Heart right ventricle (tissue), 16 donors: ENCODE measurements at regions not wholly inside any gene's neighbourhood (a gene's known extent, or its start where the extent isn't known, plus 50 kb on each side); places are given as distances from the start of the nearest gene placed in this dataset.

Source experiments
- ATAC-seq, 8 donors: fragments of 200-7000 bp; cut with Tn5 transposase; one replicate each; pipeline ENCODE4 v1.9.1; 2020; ENCODE audit warnings: mild to moderate bottlenecking in 8 of 8, moderate library complexity in 8 of 8, moderate number of reproducible peaks in 1 of 8
- DNase-seq, 2 donors: peaks; one replicate each; pipeline ENCODE4 v3.0.0-alpha.2; 2020
- H3K27ac ChIP-seq, 10 donors: fragments of 200-600 bp; sonication (generic) in 2 of 10; one replicate each; pipeline versions ENCODE4 v1.5.0 to v1.8.0; 2020 to 2022; ENCODE audit warnings: mild to moderate bottlenecking in 3 of 10
- H3K27me3 ChIP-seq, 7 donors: fragments of 200-600 bp; one replicate each; pipeline ENCODE4 v1.8.0; 2021 to 2022; ENCODE audit warnings: mild to moderate bottlenecking in 2 of 7
- H3K36me3 ChIP-seq, 9 donors: fragments of 200-600 bp; sonication (generic) in 1 of 9; one replicate each; pipeline versions ENCODE4 v1.5.0 to v1.8.0; 2020 to 2022; ENCODE audit warnings: mild to moderate bottlenecking in 2 of 9
- H3K4me1 ChIP-seq, 9 donors: fragments of 200-600 bp; sonication (generic) in 1 of 9; one replicate each; pipeline versions ENCODE4 v1.5.0 to v1.8.0; 2020 to 2022; ENCODE audit warnings: mild to moderate bottlenecking in 4 of 9
- H3K4me3 ChIP-seq, 10 donors: fragments of 200-600 bp; sonication (generic) in 2 of 10; one replicate each; pipeline versions ENCODE4 v1.5.0 to v1.8.0; 2020 to 2022; ENCODE audit warnings: mild to moderate bottlenecking in 7 of 10, moderate library complexity in 2 of 10
- H3K9me3 ChIP-seq, 11 donors: fragments of 200-600 bp in 10 of 11; sonication (generic) in 2 of 11; one replicate each; pipeline versions ENCODE4 v1.5.0 to v1.8.0; 2013 to 2022; ENCODE audit warnings: mild to moderate bottlenecking in 2 of 11, control low read depth in 1 of 11, moderate library complexity in 1 of 11
- CTCF ChIP-seq, 9 donors: fragments of 200-600 bp; sonication (generic) in 2 of 9; IDR thresholded peaks; one replicate each; pipeline versions ENCODE4 v1.5.0 to v1.8.0; 2021 to 2022; ENCODE audit warnings: antibody characterized with exemption in 9 of 9, mild to moderate bottlenecking in 5 of 9, moderate library complexity in 1 of 9
- WGBS, 2 donors: extraction: QIAGEN DNeasy Blood & Tissue Kit; methylation state at CpG; one replicate each; pipeline ENCODE4 v1.1.7; 2013; ENCODE audit warnings: inconsistent platforms in 1 of 2; 5-methylcytosine and 5-hydroxymethylcytosine counted together
- intact Hi-C, 10 donors: fragments of 100-400 bp; cut with DNase I; formaldehyde crosslinking; loops; one replicate each; pipeline versions ENCODE4 v1.11.1 to v1.14.2; 2022
- donor health status: Arrhythmogenic right ventricular cardiomyopathy.
- donor health status: ischemic (EF 13 %, LVEDD 7.1; RV severe dilation, severe dysfunction).
- donor health status: healthy with polysubstance abuse.
- donor health status: DM: no; HTN: yes; CAD: no.
- donor health status: DM: no; HTN: no; CAD: no.
- donor health status: ischemic (EF 25% LVEDD 6.9; RV normal size, moderate dysfunction).
- donor health status: ischemic (EF 25% LVEDD 5.7; RV mildly dilated, moderate dysfunction).
- donor health status: healthy.
- donor health status: DM: yes; HTN: yes; CAD: no.
- donor health status: Ischemic cardiomyopathy.
- donor health status: ischemic (EF 35%, LVEDD 5.7; RV mildly dilated, moderate dysfunction).
- donor health status: nonischemic (EF 11% LVEDD 7.7; RV severe dilation, severe dysfunction).
- donor health status: DM: yes; HTN: yes; CAD: no.
- donor health status: PGD.
- donor health status: ischemic (EF 29% LVEDD 5.4; RV normal size, mild dysfunction).
- donor health status: nonischemic (EF 23%, LVEDD 6.1; RV moderate dilation, normal function).

GRCh38 chr10:53134050-53134449, 361.5 kb upstream of the MBL2 start:
- DNase-seq (no peak), ATAC-seq (no peak)
- TF ChIP-seq CTCF (IDR thresholded peaks at IDR 0.05): no peak
- no peaks in the 10 kb centered on the region for H3K4me1 ChIP-seq
- intact Hi-C loops: no loop called here
- no peaks in the 10 kb centered on the region for H3K27me3 ChIP-seq
- H3K4me3 ChIP-seq: no peak overlapping the region
- no peak overlapping the region for H3K27ac ChIP-seq
- no peaks in the 10 kb centered on the region for H3K36me3 ChIP-seq
- H3K9me3 ChIP-seq: no peaks in the 10 kb centered on the region
- 51 to 62% methylated on average over 4 of the region's 4 CpGs for WGBS, 2 donors

- Histone ChIP-seq H3K27ac (no peak overlapping the region), H3K4me3 (no peak overlapping the region), H3K27me3 (no peaks in the 10 kb centered on the region), H3K4me1 (no peaks in the 10 kb centered on the region), H3K9me3 (peaks cover 0 to 4% (median 0%) of the 10 kb centered on the region in 11 donors), H3K36me3 (no peaks in the 10 kb centered on the region)
- ATAC-seq: no peak
- no peak for TF ChIP-seq CTCF (IDR thresholded peaks at IDR 0.05)
- intact Hi-C loops: no loop called here
- DNase-seq: no peak
Observed at GRCh38 chr10:53130337-53130736, 357.8 kb upstream of the MBL2 start.

GRCh38 chr10:53127686-53128085, 355.1 kb upstream of the MBL2 start:
- no peak for DNase-seq
- no peak overlapping the region for H3K27ac ChIP-seq
- H3K9me3 ChIP-seq: peaks cover 0 to 4% (median 0%) of the 10 kb centered on the region in 11 donors
- H3K27me3 ChIP-seq: no peaks in the 10 kb centered on the region
- H3K4me3 ChIP-seq: no peak overlapping the region
- H3K4me1 ChIP-seq: no peaks in the 10 kb centered on the region
- intact Hi-C loops: no loop called here
- H3K36me3 ChIP-seq: no peaks in the 10 kb centered on the region
- 42 to 49% methylated on average over 4 of the region's 4 CpGs for WGBS, 2 donors
- no peak for TF ChIP-seq CTCF (IDR thresholded peaks at IDR 0.05)
- ATAC-seq: no peak

GRCh38 chr10:53123311-53123710, 350.7 kb upstream of the MBL2 start:
- TF ChIP-seq CTCF (IDR thresholded peaks at IDR 0.05): no peak
- ATAC-seq (no peak), DNase-seq (no peak)
- Histone ChIP-seq H3K27me3 (no peaks in the 10 kb centered on the region), H3K4me1 (no peaks in the 10 kb centered on the region), H3K9me3 (peaks cover 0 to 4% (median 0%) of the 10 kb centered on the region in 11 donors), H3K4me3 (no peak overlapping the region), H3K27ac (no peak overlapping the region), H3K36me3 (no peaks in the 10 kb centered on the region)
- 46 to 70% methylated on average over 4 of the region's 4 CpGs for WGBS, 2 donors
- intact Hi-C loops: no loop called here

GRCh38 chr10:53122281-53122680, 349.7 kb upstream of the MBL2 start:
- Histone ChIP-seq H3K27ac (no peak overlapping the region), H3K4me1 (no peaks in the 10 kb centered on the region), H3K4me3 (no peak overlapping the region), H3K27me3 (no peaks in the 10 kb centered on the region), H3K36me3 (no peaks in the 10 kb centered on the region), H3K9me3 (peaks cover 0 to 9% (median 0%) of the 10 kb centered on the region in 11 donors)
- intact Hi-C loops: no loop called here
- DNase-seq (no peak), ATAC-seq (no peak)
- WGBS, 2 donors: 67 to 78% methylated on average over 4 of the region's 4 CpGs
- TF ChIP-seq CTCF (IDR thresholded peaks at IDR 0.05): no peak
